Right lobe of liver (tissue), 4 donors: ENCODE measurements at regions not wholly inside any gene's neighbourhood (a gene's known extent, or its start where the extent isn't known, plus 50 kb on each side); places are given as distances from the start of the nearest gene placed in this dataset.

Source experiments
- CTCF ChIP-seq, 4 donors: fragments of 200-600 bp in 3 of 4; fragments of 450-650 bp in 1 of 4; IDR thresholded peaks; one replicate each; pipeline versions ENCODE4 v1.5.1 to v1.8.0; 2016 to 2022; ENCODE audit warnings: antibody characterized with exemption in 4 of 4, mild to moderate bottlenecking in 2 of 4
- POLR2A ChIP-seq: fragments of 450-650 bp; IDR thresholded peaks from one replicate; pipeline ENCODE4 v1.6.1; 2017; ENCODE audit warnings: antibody characterized with exemption, mild to moderate bottlenecking
- donor health status: DM: no; HTN: no; CAD: no.
- donor health status: DM: no; HTN: no; CAD: no.
- donor health status: DM: no; HTN: yes; CAD: no.

GRCh38 chr13:57865600-57866294, 234.2 kb downstream of the PCDH17 start:
- TF ChIP-seq CTCF (IDR thresholded peaks at IDR 0.05) (no peak), POLR2A (no peak)
